Large intestine (tissue), 3 donors: ENCODE measurements at regions not wholly inside any gene's neighbourhood (a gene's known extent, or its start where the extent isn't known, plus 50 kb on each side); places are given as distances from the start of the nearest gene placed in this dataset.

Experiments
- DNase-seq, 2 donors: peaks; one replicate each; pipeline versions ENCODE4 v3.0.0 to v3.0.0-alpha.2; 2013
- H3K27ac ChIP-seq: one replicate; pipeline ENCODE4 v1.5.1; 2013; ENCODE audit warnings: low read length
- H3K27me3 ChIP-seq: 2 replicates; pipeline ENCODE4 v1.6.1; 2013; ENCODE audit warnings: low read length; ENCODE audit not compliant: control insufficient read depth, insufficient read depth
- H3K36me3 ChIP-seq: 2 replicates; pipeline ENCODE4 v1.6.1; 2013; ENCODE audit warnings: low read length; ENCODE audit not compliant: control insufficient read depth, insufficient read depth
- H3K4me1 ChIP-seq: one replicate; pipeline ENCODE4 v1.6.1; 2013; ENCODE audit warnings: low read length; ENCODE audit not compliant: control insufficient read depth, insufficient read depth
- H3K4me3 ChIP-seq: one replicate; pipeline ENCODE4 v1.5.1; 2013; ENCODE audit warnings: low read length
- H3K9me3 ChIP-seq: one replicate; pipeline ENCODE4 v1.6.1; 2013; ENCODE audit warnings: mild to moderate bottlenecking, low read depth, low read length, moderate library complexity; ENCODE audit not compliant: control insufficient read depth
- WGBS: methylation state at CpG from one replicate; pipeline ENCODE4 v1.1.5; 2013; ENCODE audit warnings: low lambda C conversion rate; ENCODE audit not compliant: insufficient coverage; 5-methylcytosine and 5-hydroxymethylcytosine counted together

DNA sequence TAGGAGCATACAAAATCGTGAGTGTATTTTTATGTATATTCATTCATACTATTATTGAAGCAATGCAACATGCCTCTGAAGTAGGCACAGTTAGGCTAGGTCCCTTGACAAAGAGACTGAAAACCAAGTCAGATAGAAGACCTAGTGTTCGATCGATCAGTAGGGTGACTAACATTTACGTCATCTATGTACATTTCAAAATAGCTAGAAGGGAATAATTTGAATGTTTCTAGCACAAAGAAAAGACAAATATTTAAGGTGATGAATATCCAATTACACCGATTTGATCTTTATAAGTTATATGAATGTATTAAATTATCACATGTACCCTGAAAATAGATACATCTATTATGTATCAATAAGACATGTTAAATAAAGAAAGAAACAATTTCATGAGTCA, 610.1 kb downstream of the TOX3 start:
- DNase-seq: no peak
- no peaks in the 10 kb centered on the region for H3K9me3 ChIP-seq
- WGBS: 100% methylated on average over 4 of the region's 5 CpGs

DNA sequence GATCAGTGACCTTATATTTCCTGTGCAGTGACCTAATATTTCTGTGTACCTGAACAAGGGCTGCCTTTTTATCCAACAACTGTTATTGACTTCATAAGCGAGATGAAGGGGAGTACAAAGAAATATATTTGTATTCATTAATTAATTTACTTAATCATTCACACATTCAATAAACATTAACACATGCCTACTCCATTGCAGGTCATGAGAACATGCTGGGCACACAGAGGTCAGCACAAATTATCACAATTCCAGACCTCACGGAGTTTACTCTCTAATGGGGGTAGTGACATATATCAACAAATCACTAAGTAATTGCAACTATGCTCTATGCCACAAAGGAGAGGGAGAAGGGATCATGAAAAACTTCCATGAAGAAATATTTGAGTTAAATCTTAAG, 614.6 kb downstream of the TOX3 start:
- no peaks in the 10 kb centered on the region for H3K36me3 ChIP-seq
- no peak overlapping the region for H3K27ac ChIP-seq
- no peaks in the 10 kb centered on the region for H3K9me3 ChIP-seq
- no peak overlapping the region for H3K4me3 ChIP-seq
- WGBS: no CpG with 5 or more reads among the region's 2 CpGs
- H3K4me1 ChIP-seq: no peaks in the 10 kb centered on the region
- no peak for DNase-seq
- H3K27me3 ChIP-seq: no peaks in the 10 kb centered on the region

More for the DNA sequence above, 610.1 kb downstream of the TOX3 start:
- H3K36me3 ChIP-seq: no peaks in the 10 kb centered on the region
- no peak overlapping the region for H3K4me3 ChIP-seq
- H3K27ac ChIP-seq: no peak overlapping the region
- no peaks in the 10 kb centered on the region for H3K27me3 ChIP-seq
- H3K4me1 ChIP-seq: no peaks in the 10 kb centered on the region

- Histone ChIP-seq H3K4me3 (no peak overlapping the region), H3K9me3 (no peaks in the 10 kb centered on the region), H3K36me3 (no peaks in the 10 kb centered on the region), H3K27ac (no peak overlapping the region), H3K27me3 (no peaks in the 10 kb centered on the region), H3K4me1 (no peaks in the 10 kb centered on the region)
- no peak for DNase-seq
- WGBS: 100% methylated on average over 1 of the region's 5 CpGs
Observed at GRCh38 chr16:51931653-51932052, 615.3 kb downstream of the TOX3 start.

GRCh38 chr16:51924744-51925143, 622.2 kb downstream of the TOX3 start:
- Histone ChIP-seq H3K27ac (no peak overlapping the region), H3K4me3 (no peak overlapping the region), H3K36me3 (no peaks in the 10 kb centered on the region), H3K27me3 (no peaks in the 10 kb centered on the region), H3K9me3 (no peaks in the 10 kb centered on the region), H3K4me1 (no peaks in the 10 kb centered on the region)
- DNase-seq: no peak
- 50% methylated on average over 1 of the region's 1 CpG for WGBS

DNA sequence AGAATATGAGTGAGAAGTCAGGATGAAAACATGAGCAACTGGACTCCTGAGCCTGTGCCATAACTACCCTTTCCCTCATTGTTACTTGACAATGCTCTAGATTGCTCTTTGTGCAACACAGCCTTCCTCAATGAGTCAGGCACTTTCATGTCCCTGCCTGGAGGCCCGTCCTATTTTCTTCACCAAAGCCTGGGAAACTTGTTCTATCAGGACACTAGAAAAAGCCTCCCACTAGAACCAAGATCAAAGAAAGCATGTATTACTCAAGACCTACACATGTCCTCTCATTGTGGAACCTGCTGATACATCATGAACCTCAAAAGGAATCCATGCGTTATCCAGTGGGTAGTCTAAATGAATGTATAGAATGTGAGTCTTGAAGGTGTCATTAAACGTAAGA, 624.5 kb downstream of the TOX3 start:
- Histone ChIP-seq H3K27ac (no peak overlapping the region), H3K9me3 (no peaks in the 10 kb centered on the region), H3K27me3 (no peaks in the 10 kb centered on the region), H3K4me1 (no peaks in the 10 kb centered on the region), H3K36me3 (no peaks in the 10 kb centered on the region), H3K4me3 (no peak overlapping the region)
- WGBS: no CpG with 5 or more reads among the region's 3 CpGs
- no peak for DNase-seq

DNA sequence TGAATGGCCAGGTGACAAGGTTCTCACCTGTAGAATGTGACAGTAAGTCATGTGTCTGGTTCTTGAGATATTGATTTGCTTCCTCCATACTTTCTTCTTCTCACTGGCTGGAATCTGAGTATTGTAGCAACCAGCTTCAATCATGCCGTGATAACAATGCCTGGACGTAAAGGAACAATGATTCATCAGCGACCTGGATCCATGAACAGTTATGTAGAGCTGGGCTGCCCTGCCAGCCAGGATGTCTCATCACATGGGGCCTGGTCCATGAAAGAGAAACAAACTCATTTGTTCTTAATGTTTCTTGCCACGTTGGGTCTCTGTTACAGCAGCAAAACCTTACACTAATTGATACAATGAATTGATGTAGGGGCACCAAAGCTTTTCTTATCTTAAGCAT, 627.2 kb downstream of the TOX3 start:
- no CpG with 5 or more reads among the region's 4 CpGs for WGBS
- DNase-seq: no peak
- no peaks in the 10 kb centered on the region for H3K9me3 ChIP-seq
- H3K27ac ChIP-seq: no peak overlapping the region
- H3K36me3 ChIP-seq: no peaks in the 10 kb centered on the region
- no peaks in the 10 kb centered on the region for H3K27me3 ChIP-seq
- H3K4me3 ChIP-seq: no peak overlapping the region
- no peaks in the 10 kb centered on the region for H3K4me1 ChIP-seq

DNA sequence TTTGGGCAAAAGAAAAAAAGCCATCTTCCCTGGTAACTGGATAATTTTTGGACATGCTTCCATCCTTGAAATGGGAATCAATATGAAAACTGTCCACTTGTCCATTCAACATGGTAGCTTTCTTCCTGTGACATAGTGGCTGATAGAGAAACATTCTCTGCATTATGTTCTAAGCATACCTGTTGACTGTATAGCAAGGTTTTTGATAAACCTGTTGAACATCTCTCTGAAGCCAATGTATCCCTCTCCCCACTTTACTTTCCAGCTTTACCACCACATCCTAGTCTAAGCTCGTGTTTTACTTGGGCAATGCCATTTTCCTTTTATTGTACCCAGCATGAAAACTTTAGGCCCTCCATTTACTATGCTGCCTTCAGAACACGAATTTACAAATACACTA, 630.1 kb downstream of the TOX3 start:
- Histone ChIP-seq H3K36me3 (no peaks in the 10 kb centered on the region), H3K9me3 (no peaks in the 10 kb centered on the region), H3K4me1 (no peaks in the 10 kb centered on the region), H3K27ac (no peak overlapping the region), H3K27me3 (no peaks in the 10 kb centered on the region), H3K4me3 (no peak overlapping the region)
- no peak for DNase-seq
- WGBS: 100% methylated on average over 2 of the region's 2 CpGs

DNA sequence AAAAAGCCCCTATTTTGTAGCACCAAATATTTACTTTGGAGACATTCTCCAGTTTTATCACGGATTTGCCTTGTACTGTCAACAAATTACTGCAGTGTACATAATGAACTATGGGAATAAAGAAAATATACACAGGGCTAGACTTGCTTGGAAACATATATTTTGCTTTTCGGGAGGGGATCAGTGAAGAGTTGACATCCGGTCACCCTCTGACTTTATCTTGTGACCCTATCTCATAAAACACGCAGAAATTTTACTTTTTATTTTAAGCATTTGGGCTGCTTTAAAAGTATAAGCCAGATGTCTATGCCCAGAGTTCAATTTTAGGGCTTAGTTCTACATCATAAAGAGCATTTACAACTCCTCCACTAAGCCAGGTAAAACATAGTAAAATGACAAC, 630.7 kb downstream of the TOX3 start:
- Histone ChIP-seq H3K4me1 (no peaks in the 10 kb centered on the region), H3K27ac (no peak overlapping the region), H3K27me3 (no peaks in the 10 kb centered on the region), H3K36me3 (no peaks in the 10 kb centered on the region), H3K9me3 (no peaks in the 10 kb centered on the region), H3K4me3 (no peak overlapping the region)
- no peak for DNase-seq
- whole genome bisulfite sequencing: no CpG with 5 or more reads among the region's 4 CpGs

DNA sequence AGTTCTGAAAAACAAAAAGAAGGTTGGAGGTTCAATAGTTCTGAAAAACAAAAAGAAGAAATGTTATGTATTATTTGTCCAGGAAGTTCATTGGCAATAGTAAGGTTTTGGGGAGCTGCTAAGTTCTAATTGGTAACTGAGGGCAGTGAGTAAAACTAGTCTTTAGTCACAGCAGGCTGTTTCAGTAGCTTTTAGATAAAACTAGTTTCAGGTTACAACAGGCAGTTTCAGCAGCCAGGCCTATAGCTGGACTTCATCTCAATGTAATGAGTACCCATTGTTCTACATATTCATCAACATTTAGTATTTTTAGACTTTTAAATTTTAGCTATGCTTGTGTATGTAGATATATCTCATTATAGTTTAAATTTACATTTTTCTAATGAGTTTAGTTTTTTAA, 639.3 kb downstream of the TOX3 start:
- H3K4me1 ChIP-seq: no peaks in the 10 kb centered on the region
- H3K27ac ChIP-seq: no peak overlapping the region
- no peaks in the 10 kb centered on the region for H3K27me3 ChIP-seq
- H3K36me3 ChIP-seq: no peaks in the 10 kb centered on the region
- H3K9me3 ChIP-seq: no peaks in the 10 kb centered on the region
- no peak for DNase-seq
- H3K4me3 ChIP-seq: no peak overlapping the region

DNA sequence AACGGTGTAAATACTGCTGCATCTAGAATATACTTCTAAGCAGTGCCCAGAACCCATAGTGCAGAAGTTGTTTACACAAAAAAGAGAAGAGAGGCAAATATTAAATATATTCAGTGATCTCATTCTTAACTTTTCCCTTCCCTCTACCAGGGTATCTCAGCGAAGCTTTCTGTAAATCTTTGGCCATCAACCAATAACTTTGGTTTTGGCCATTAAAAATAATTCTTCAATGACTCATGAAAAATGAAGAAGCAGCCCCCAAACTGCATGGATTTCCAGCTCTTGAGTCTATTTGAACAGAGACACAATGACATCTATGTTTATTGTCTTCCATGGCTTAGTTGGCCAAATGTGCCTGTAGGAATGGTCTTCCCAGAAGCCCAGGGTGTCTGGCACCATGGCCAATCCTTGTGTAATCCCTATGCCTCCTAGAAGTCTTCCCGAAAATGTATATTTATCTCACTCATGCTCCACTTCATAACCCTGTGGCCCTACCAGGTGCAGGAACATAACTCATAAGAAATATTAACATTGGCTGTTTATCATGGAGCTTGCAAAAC, 646.6 kb downstream of the TOX3 start:
- Histone ChIP-seq H3K9me3 (no peaks in the 10 kb centered on the region), H3K27me3 (no peaks in the 10 kb centered on the region), H3K4me3 (no peak overlapping the region), H3K36me3 (no peaks in the 10 kb centered on the region), H3K4me1 (no peaks in the 10 kb centered on the region), H3K27ac (no peak overlapping the region)
- WGBS: 100% methylated on average over 1 of the region's 3 CpGs
- DNase-seq: no peak

GRCh38 chr16:51898872-51899271, 648.1 kb downstream of the TOX3 start:
- Histone ChIP-seq H3K4me1 (no peaks in the 10 kb centered on the region), H3K9me3 (no peaks in the 10 kb centered on the region), H3K27ac (no peak overlapping the region), H3K36me3 (no peaks in the 10 kb centered on the region), H3K27me3 (no peaks in the 10 kb centered on the region), H3K4me3 (no peak overlapping the region)
- peak in 1 of 2 donors; percentile 4 for DNase-seq
